NCI-H2227 (cell line): ENCODE measurements at regions not wholly inside any gene's neighbourhood (a gene's known extent, or its start where the extent isn't known, plus 50 kb on each side); places are given as distances from the start of the nearest gene placed in this dataset.
"Not testable (repeated sequence)": the region's sequence is repeated elsewhere in the genome, so short reads cannot be mapped to it uniquely, and the experiment has no call there.

Experiments used
- DNase-seq: peaks from one replicate; lab custom pipeline; 2025; ENCODE audit not compliant: unreplicated experiment; lab: John Stamatoyannopoulos, UW

- DNase-seq: no peak
Observed at GRCh38 chr18:76644580-76644979, 149.5 kb upstream of the ZNF516 start.

DNA sequence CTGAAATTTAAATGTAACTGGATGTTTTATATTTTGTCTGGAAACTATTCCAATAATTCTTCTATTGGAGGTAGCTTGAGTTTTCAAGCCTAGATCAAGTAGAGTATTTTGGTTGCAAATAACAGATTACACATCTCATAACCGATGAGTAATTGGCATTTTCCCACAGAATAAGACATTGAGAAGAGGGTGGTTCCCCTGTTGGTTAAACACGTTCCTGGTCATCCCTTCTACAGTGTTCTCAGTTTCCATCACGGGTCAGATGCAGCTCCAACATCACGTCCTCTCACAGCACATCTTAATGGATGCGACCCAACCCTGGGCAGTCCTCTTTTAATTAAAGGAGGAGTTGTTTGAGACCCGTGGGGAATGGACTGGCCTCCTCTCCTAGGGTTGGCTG is 149.0 kb upstream of the ZNF516 start:
- DNase-seq: no peak

GRCh38 chr18:76643199-76643598 is 148.2 kb upstream of the ZNF516 start:
- DNase-seq: no peak

DNA sequence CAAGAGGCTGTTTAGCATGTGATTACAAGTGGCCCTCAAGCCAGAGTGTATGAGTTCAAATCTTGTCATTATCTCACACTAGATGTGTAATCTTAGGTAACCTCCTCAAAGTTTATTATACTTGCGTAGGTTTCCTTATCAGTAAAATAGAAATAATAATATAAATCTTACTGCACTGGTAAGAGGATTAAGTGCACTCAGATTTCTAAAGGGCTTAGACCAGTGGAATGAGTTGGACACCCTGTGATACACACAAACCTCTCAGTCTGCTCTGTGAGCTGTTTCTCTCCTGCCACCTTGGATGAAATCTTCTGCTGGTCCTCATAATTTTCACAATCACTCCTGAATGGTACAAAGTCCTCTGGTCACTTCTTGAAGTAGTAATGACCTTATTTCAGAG is 145.4 kb upstream of the ZNF516 start:
- DNase-seq: no peak

GRCh38 chr18:76634564-76634963 is 139.5 kb upstream of the ZNF516 start:
- DNase-seq: no peak

GRCh38 chr18:76633588-76634269 is 138.7 kb upstream of the ZNF516 start:
- DNase-seq: no peak

- DNase-seq: no peak
Observed at GRCh38 chr18:76627444-76627843, 132.4 kb upstream of the ZNF516 start.

DNA sequence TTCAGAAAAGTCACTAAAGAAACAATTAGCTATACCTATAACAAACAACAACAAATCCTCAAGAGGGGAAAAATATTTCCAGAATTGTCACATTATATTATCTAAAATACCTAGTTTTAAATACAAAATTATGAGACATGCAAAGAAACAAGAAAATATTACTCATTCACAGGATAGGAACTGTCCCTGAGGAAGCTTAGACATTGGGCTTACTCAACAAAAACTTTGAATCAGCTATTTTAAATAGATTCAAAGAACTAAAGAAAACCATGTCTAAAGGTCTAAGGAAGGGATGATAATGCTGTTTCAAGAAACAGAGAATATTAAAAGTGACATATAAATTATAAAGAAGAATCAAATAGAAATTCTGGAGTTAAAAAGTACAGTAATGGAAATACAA is 131.9 kb upstream of the ZNF516 start:
- DNase-seq: no peak

GRCh38 chr18:76622651-76623050 is 127.6 kb upstream of the ZNF516 start:
- DNase-seq: no peak

DNA sequence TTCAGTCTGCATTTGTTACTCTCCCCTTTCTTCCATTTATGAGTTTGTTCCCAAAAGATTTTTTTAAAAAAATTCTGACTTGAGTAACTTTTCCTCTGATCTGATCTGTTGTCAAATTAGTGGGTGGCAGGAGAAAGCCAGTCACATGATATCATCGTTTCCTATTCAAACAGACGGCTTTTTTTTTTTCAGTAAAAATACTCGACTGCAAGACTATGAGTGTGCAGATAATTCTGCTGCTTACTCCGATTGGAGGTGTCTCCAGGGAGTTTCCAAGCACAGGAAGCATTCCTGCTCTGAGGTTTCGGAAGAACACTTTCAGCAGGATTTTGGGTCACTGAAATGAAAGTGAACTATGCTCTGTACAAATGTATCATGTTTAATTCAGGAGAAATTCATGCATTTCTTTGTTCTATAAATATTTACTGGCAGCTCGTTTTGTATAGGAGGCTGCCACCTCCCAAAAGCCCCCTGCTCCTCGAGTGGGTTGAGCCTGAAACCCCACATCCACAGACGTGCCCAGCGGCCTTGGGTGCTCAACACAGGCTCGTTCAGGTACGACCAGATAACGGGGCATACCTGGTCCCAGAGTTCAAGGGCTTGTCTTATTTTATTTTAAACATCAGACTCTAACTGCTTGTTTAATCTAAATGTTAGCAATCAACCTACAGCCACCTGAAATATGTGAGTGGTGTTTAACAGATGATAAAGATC is 126.9 kb upstream of the ZNF516 start:
- DNase-seq: peak; percentile 57

DNA sequence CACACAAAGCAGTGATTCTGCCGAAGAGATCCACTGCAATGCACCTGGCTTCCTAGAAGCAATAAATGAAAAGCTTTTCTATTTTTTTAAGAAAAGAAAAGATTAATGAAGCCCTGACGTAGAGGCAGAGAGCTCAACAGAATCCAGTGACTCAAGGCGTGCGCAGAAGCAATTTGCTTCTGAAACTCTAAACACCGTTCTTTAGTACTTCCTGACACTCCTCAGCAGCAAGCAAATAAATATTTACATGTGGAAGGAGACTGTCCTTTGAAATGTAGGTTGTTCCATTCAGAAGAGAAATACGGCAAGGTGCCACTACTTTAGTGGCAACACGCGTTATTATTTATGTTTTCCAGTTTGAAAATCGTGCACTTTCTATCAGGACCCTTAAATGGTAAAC is 126.2 kb upstream of the ZNF516 start:
- peak; percentile 18 for DNase-seq

DNA sequence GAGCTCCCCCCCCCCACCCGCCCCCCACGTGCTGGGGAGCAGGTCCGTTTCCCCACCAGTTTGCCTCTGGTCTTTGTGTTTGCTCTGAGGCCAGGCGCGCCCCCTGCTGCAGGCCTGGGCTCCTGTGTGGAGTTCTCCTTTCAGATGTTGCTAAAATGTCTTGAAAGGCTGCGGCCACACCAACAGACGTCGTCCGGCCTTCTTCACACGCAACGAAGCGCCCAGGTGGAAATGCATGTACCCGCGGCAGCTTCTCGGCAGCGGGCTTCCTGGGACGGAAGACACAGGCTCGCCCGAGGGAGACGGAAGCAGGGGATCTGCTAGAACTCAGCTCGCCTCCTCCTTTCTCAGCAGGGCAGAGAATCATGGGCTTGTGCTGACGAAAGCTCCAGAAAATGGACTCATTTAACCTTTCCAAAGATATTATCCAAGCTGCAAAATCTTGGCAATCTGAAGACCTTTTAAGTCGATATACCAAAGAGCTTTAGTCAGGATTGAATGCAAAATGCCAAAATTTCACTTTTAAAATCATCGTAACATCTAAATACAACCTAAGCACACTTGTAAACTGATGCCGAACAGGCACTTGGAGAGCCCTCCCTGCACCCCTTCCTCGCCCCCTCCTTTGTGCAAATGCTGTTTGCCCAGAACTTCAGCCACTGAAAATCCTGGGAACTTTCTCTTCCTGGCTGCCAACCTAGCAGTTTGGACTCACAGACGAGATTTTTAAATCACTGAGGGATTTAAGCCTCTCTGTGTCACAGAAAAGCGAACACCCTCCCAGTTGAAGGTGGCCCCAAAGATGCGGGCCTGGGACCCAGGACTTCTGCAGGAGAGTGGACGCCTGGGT is 125.5 kb upstream of the ZNF516 start:
- peak; percentile 78 for DNase-seq

DNA sequence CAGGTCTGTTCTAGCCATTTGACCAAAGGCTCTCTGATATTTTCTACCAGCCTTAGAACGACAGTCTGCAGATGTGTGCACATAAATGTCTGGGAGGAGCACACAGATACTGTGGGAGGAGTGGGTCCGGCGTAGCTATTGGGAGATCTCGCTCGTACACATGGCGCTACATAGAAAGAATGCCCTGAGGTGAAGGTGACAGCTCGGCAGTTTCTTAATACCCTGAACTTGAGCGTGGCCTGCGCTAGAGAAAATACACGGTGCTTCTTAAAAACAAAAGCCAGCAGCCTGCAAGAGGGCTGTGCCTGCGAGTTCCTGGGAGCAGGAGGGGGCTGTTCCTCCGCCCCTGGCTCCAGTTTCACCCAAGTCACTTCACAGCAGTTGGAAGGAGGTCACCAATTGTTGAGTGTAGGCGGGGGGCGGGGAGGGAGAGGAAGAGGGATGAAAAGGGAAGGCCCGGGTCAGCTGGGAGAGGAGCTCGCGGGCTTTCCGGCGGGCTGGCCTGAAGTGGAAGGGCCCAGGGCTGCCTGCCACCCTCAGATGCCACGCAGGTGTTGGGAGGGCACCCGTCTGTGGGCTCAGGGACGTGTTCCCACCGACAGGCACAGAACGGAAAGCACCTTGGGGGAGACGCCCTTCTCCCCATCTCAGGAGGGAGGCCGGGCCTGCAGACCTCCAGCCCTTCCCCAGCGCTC is 124.7 kb upstream of the ZNF516 start:
- peak; percentile 61 for DNase-seq

- peak; percentile 61 for DNase-seq
Observed at GRCh38 chr18:76619261-76619620, 124.2 kb upstream of the ZNF516 start.

DNA sequence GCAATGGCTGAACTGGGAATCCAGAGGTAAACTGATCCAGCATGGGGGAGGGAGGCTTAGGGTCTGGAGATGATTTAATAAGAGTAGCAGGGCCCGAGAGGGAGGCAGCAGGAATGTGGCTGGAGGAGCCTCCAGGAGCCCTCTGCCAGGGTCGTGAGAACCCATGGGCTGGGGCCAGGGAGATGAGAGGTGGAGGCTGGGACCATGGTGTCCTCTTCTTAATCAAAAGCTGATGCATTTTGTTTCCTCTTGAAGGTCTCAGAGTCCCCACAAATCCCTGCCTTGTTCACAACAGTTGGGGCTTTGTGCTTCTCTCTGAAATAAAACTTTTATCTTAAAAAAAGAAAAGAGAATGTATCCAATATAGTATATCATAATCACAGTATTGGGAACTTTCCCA is 123.7 kb upstream of the ZNF516 start:
- no peak for DNase-seq

DNA sequence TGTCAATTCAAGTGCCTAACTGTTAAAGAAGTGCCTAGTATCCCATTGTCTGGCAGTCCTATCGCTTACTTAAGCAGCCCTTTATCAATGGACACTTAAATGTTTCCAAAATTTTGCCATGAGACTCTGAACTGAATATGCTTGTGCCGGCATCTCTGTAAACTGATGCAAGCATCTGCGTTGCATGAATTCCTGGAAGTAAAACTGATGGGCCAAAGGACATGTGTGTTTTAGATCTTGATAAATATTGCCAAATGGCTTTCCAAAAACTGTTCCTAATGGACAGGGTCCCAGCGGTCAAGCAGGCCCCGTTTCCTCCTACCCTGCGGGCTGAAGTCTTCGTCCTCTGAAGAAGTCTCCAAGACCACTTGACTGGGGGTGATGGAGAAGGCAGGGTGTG is 121.3 kb upstream of the ZNF516 start:
- no peak for DNase-seq

- DNase-seq: peak; percentile 11
Observed at GRCh38 chr18:76615065-76615733, 120.2 kb upstream of the ZNF516 start.

- no peak for DNase-seq
Observed at GRCh38 chr18:76613755-76614120, 118.7 kb upstream of the ZNF516 start.

GRCh38 chr18:76613053-76613754 is 118.2 kb upstream of the ZNF516 start:
- no peak for DNase-seq

GRCh38 chr18:76611750-76612045 is 116.7 kb upstream of the ZNF516 start:
- DNase-seq: not testable (repeated sequence)
